GM23338 (cell line): ENCODE measurements at regions not wholly inside any gene's neighbourhood (a gene's known extent, or its start where the extent isn't known, plus 50 kb on each side); places are given as distances from the start of the nearest gene placed in this dataset.
"Not testable (repeated sequence)": the region's sequence is repeated elsewhere in the genome, so short reads cannot be mapped to it uniquely, and the experiment has no call there.

Source experiments
- ATAC-seq: fragments of 200-7000 bp; cut with Tn5 transposase; 3 replicates; pipeline ENCODE4 v1.9.1; 2020
- DNase-seq: peaks from one replicate; pipeline ENCODE4 v3.0.0-alpha.2; 2015; ENCODE audit warnings: low spot score
- H2AFZ ChIP-seq: fragments of 200-600 bp; sonication (generic); 2 replicates; pipeline ENCODE4 v1.8.0; 2016; ENCODE audit warnings: antibody characterized with exemption, mild to moderate bottlenecking, moderate library complexity
- H3F3A ChIP-seq: fragments of 200-600 bp; sonication (generic); replicated peaks from 2 replicates; pipeline ENCODE4 v1.8.0; 2017; ENCODE audit warnings: antibody characterized with exemption, mixed run types, low read depth
- H3K27ac ChIP-seq: fragments of 200-600 bp; sonication (generic); 2 replicates; pipeline ENCODE4 v1.6.1; 2016; ENCODE audit warnings: low read depth
- H3K27me3 ChIP-seq: fragments of 200-600 bp; sonication (generic); 2 replicates; pipeline ENCODE4 v1.8.0; 2016; ENCODE audit warnings: mild to moderate bottlenecking, mixed run types, moderate library complexity; ENCODE audit not compliant: insufficient read depth
- H3K36me3 ChIP-seq: fragments of 200-600 bp; sonication (generic); 2 replicates; pipeline ENCODE4 v1.8.0; 2016; ENCODE audit warnings: mild to moderate bottlenecking; ENCODE audit not compliant: insufficient read depth
- H3K4me1 ChIP-seq: fragments of 200-600 bp; sonication (generic); 2 replicates; pipeline ENCODE4 v1.8.0; 2016; ENCODE audit warnings: mild to moderate bottlenecking, moderate library complexity; ENCODE audit not compliant: insufficient read depth
- H3K4me2 ChIP-seq: fragments of 200-600 bp; sonication (generic); 2 replicates; pipeline ENCODE4 v1.7.1; 2017; ENCODE audit warnings: mixed run types
- H3K4me3 ChIP-seq: fragments of 200-600 bp; sonication (generic); 2 replicates; pipeline ENCODE4 v1.6.1; 2016; ENCODE audit warnings: mixed run types
- H3K79me2 ChIP-seq: fragments of 200-600 bp; sonication (generic); replicated peaks from 2 replicates; pipeline ENCODE4 v1.8.0; 2017; ENCODE audit warnings: mild to moderate bottlenecking; ENCODE audit not compliant: insufficient read depth
- H3K9me2 ChIP-seq: fragments of 200-600 bp; sonication (generic); 2 replicates; pipeline ENCODE4 v1.8.0; 2017; ENCODE audit not compliant: insufficient read depth
- H4K20me1 ChIP-seq: fragments of 200-600 bp; sonication (generic); replicated peaks from 2 replicates; pipeline ENCODE4 v1.8.0; 2017; ENCODE audit warnings: mild to moderate bottlenecking; ENCODE audit not compliant: insufficient read depth
- H3K27ac Mint-ChIP-seq: 2 replicates; pipeline ENCODE4 v1.8.0; 2020; ENCODE audit warnings: inconsistent platforms, mild to moderate bottlenecking, moderate library complexity, mixed read lengths
- H3K27me3 Mint-ChIP-seq: 3 replicates; pipeline ENCODE4 v1.8.0; 2022; ENCODE audit warnings: low read depth, mild to moderate bottlenecking, moderate library complexity, mixed read lengths, inconsistent platforms; ENCODE audit not compliant: insufficient read depth, poor library complexity
- H3K36me3 Mint-ChIP-seq: 3 replicates; pipeline ENCODE4 v1.8.0; 2021; ENCODE audit warnings: low read depth, mild to moderate bottlenecking, inconsistent platforms, moderate library complexity, mixed read lengths
- H3K4me1 Mint-ChIP-seq: 3 replicates; pipeline ENCODE4 v1.8.0; 2020; ENCODE audit warnings: mild to moderate bottlenecking, inconsistent platforms, mixed read lengths
- H3K4me3 Mint-ChIP-seq: 3 replicates; pipeline ENCODE4 v1.8.0; 2021; ENCODE audit warnings: moderate library complexity, mild to moderate bottlenecking, inconsistent platforms, mixed read lengths
- H3K9me3 Mint-ChIP-seq: 3 replicates; pipeline ENCODE4 v1.8.0; 2020; ENCODE audit warnings: moderate library complexity, mild to moderate bottlenecking, inconsistent platforms, mixed read lengths
- CREB1 ChIP-seq: fragments of 250-450 bp; sonication (Bioruptor Pico); IDR thresholded peaks from 2 replicates; pipeline ENCODE4 v1.5.0; 2020; ENCODE audit warnings: low read depth, mild to moderate bottlenecking, moderate library complexity
- CTCF ChIP-seq, 2 experiments: fragments of 200-600 bp in 1 of 2; sonication (generic) in 1 of 2; conservative IDR thresholded peaks; 2 replicates each; pipeline versions ENCODE4 v1.5.1 to v1.6.1; 2016 to 2017; ENCODE audit warnings: antibody characterized with exemption in 2 of 2, low read depth in 2 of 2, mild to moderate bottlenecking in 2 of 2, moderate library complexity in 1 of 2
- EZH2phosphoT487 ChIP-seq: fragments of 200-600 bp; sonication (generic); IDR thresholded peaks from one replicate; pipeline ENCODE4 v1.8.1; 2018; ENCODE audit warnings: antibody characterized with exemption; ENCODE audit not compliant: unreplicated experiment
- JUNB ChIP-seq: IDR thresholded peaks from one replicate; pipeline ENCODE4 v1.6.1; 2016; ENCODE audit warnings: antibody characterized with exemption; ENCODE audit not compliant: unreplicated experiment
- NANOG ChIP-seq: IDR thresholded peaks from 2 replicates; pipeline ENCODE4 v1.6.1; 2016; ENCODE audit warnings: antibody characterized with exemption, borderline replicate concordance
- POLR2AphosphoS5 ChIP-seq: IDR thresholded peaks from 2 replicates; pipeline ENCODE4 v1.6.1; 2016; ENCODE audit warnings: antibody characterized with exemption, low read depth
- REST ChIP-seq: IDR thresholded peaks from one replicate; pipeline ENCODE4 v1.6.1; 2018; ENCODE audit warnings: antibody characterized with exemption; ENCODE audit not compliant: unreplicated experiment
- STAT1 ChIP-seq: IDR thresholded peaks from one replicate; pipeline ENCODE4 v1.6.1; 2016; ENCODE audit warnings: antibody characterized with exemption; ENCODE audit not compliant: unreplicated experiment
- ZNF114 ChIP-seq: fragments of 250-450 bp; sonication (Bioruptor Pico); IDR thresholded peaks from 2 replicates; pipeline ENCODE4 v1.5.0; 2020; ENCODE audit warnings: mild to moderate bottlenecking, moderate library complexity
- ZNF331 ChIP-seq: fragments of 250-450 bp; sonication (Bioruptor Pico); IDR thresholded peaks from 2 replicates; pipeline ENCODE4 v1.5.0; 2020; ENCODE audit warnings: low read depth, mild to moderate bottlenecking, moderate library complexity
- ZNF462 ChIP-seq: fragments of 250-450 bp; sonication (Bioruptor Pico); IDR thresholded peaks from 2 replicates; pipeline ENCODE4 v1.5.0; 2020; ENCODE audit warnings: mild to moderate bottlenecking, moderate library complexity

GRCh38 chr5:120146787-120147186 lies 317.3 kb upstream of the PRR16 start (continued):
- no peak for TF ChIP-seq REST
- TF ChIP-seq ZNF114 (CRISPR knock-in tag): no peak
- no peak for TF ChIP-seq JUNB
- no peak for TF ChIP-seq POLR2AphosphoS5

- not testable (repeated sequence) for H3K4me3 Mint-ChIP-seq, H3F3A ChIP-seq, H4K20me1 ChIP-seq, H3K4me3 ChIP-seq, H3K79me2 ChIP-seq, DNase-seq, H3K27me3 Mint-ChIP-seq, H3K27me3 ChIP-seq, H2AFZ ChIP-seq, H3K4me2 ChIP-seq, H3K27ac Mint-ChIP-seq, H3K4me1 ChIP-seq, H3K27ac ChIP-seq, H3K4me1 Mint-ChIP-seq, ATAC-seq, H3K9me2 ChIP-seq, H3K36me3 ChIP-seq
- Mint-ChIP-seq H3K36me3 (peaks cover 21% of the 10 kb centered on the region), H3K9me3 (peaks cover 33% of the 10 kb centered on the region)
These were observed 316.2 kb upstream of the PRR16 start for GRCh38 chr5:120147911-120148310.

- DNase-seq (no peak), ATAC-seq (no peak)
- Histone ChIP-seq H3K36me3 (0 out of 2 replicates have a peak, but pooled peaks cover 3% of the 10 kb centered on the region), H3K4me1 (no peaks in the 10 kb centered on the region), H2AFZ (no peak overlapping the region), H3K4me2 (no peak overlapping the region), H3K9me2 (0 out of 2 replicates have a peak, but pooled peaks cover 5% of the 10 kb centered on the region), H3F3A (no peaks in the 10 kb centered on the region), H3K4me3 (no peak overlapping the region), H3K79me2 (no peaks in the 10 kb centered on the region), H3K27me3 (no peaks in the 10 kb centered on the region), H4K20me1 (no peaks in the 10 kb centered on the region), H3K27ac (no peak overlapping the region)
- Mint-ChIP-seq H3K9me3 (peaks cover 17% of the 10 kb centered on the region), H3K36me3 (peaks cover 14% of the 10 kb centered on the region), H3K27ac (no peak overlapping the region), H3K4me1 (peaks cover 10% of the 10 kb centered on the region), H3K4me3 (no peak overlapping the region), H3K27me3 (no peaks in the 10 kb centered on the region)
- TF ChIP-seq ZNF331: no peak
- TF ChIP-seq POLR2AphosphoS5: no peak
- no peak for TF ChIP-seq EZH2phosphoT487
- TF ChIP-seq NANOG: no peak
- TF ChIP-seq CREB1 (CRISPR knock-in tag): no peak
- no peak for TF ChIP-seq CTCF (conservative IDR thresholded peaks at IDR 0.05; ENCODE audit: low read depth in 2 of 2)
- no peak for TF ChIP-seq STAT1
- TF ChIP-seq ZNF462: no peak
These were observed 313.3 kb upstream of the PRR16 start for GRCh38 chr5:120150770-120151169.
